ENCODE measurements at regions not wholly inside any gene's neighbourhood (a gene's known extent, or its start where the extent isn't known, plus 50 kb on each side); places are given as distances from the start of the nearest gene placed in this dataset.

- no peak for TF ChIP-seq CTCF (IDR thresholded peaks at IDR 0.05; ENCODE audit: low read depth, low read length, missing control alignments)
- DNase-seq (ENCODE audit: extremely low read depth, low read depth), result no peak
- H3K4me3 ChIP-seq (replicated peaks; ENCODE audit: low read depth, low read length), result no peak overlapping the region
These were observed 116.0 kb downstream of the CYLD start for GRCh38 chr16:50857881-50858280.

GRCh38 chr16:50856991-50857390, 115.1 kb downstream of the CYLD start:
- no peak for TF ChIP-seq CTCF (IDR thresholded peaks at IDR 0.05; ENCODE audit: low read depth, low read length, missing control alignments)
- DNase-seq (ENCODE audit: extremely low read depth, low read depth), result no peak
- no peak overlapping the region for H3K4me3 ChIP-seq (replicated peaks; ENCODE audit: low read depth, low read length)

GRCh38 chr16:50853329-50853728, 111.4 kb downstream of the CYLD start:
- DNase-seq (ENCODE audit: extremely low read depth, low read depth), result no peak
- H3K4me3 ChIP-seq (replicated peaks; ENCODE audit: low read depth, low read length), result no peak overlapping the region
- no peak for TF ChIP-seq CTCF (IDR thresholded peaks at IDR 0.05; ENCODE audit: low read depth, low read length, missing control alignments)
